ENCODE measurements at regions not wholly inside any gene's neighbourhood (a gene's known extent, or its start where the extent isn't known, plus 50 kb on each side); places are given as distances from the start of the nearest gene placed in this dataset.

DNA sequence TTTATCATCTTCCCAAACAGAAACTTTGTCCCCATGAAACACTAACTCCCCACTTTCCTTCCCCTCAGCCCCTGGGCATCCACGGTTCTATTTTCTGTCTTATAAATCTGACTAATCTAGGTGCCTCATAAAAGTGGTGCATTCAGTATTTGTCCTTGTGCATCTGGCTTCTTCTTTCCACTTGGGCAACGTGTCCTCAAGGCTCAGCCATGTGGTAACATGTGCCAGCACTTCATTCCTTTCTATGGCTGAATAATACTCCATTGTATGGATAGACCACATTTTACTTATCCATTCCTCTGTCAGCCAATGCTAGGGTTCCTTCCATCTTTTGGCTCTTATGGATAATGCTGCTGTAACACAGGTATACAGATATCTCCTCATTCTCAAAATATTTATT lies 305.0 kb upstream of the RUNX1 start:
- no peak for DNase-seq

DNA sequence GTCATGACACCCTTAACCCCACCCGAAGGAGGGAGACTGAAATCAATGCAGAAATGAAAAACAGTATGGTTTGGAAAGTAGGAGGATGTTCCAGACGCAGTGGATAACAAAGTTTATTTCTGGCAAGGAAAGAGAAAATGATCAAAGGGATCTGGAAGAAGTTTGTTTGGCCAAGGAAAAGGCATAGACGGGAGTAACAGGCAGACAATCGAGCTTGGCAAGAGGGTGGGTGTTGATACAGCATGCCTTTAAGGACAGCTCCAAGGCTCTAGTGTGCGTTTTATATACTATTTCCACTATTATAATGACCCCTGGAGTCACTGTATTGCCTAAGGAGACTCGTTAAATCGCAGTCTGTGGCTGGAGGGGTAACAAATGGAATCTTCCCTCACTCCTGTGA lies 303.7 kb upstream of the RUNX1 start:
- no peak for DNase-seq

DNA sequence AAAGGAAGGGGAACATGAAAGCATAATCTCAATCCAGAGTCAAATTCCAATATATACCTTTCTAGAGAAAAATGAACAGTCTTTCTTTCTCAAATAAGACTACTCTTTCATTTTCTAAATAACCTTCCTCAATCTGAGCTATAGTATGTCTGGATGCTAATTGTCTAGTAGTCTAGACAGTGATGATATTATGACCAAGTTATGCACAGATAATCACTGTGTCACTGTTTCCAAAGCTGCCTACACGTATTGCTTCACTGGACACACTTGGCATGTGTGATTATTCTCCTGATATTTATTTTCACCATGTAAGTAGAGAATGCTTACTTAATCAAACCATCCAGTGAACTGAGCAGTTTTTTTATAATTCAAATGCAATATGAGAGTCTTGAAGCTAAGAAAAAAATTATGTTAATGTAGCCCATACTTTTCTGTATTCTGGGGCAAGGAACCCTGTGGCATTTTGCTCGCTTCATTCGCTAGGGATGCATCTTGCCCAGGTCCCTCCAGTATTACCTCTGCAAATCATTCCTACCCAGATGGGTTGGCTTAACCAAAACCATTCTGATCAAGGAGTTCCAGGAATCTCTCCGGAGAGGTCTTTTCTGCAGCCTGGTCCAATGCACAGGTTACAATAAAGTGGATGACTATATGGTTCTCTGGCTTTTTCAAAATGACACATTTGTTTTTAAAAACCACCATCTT lies 303.1 kb upstream of the RUNX1 start:
- peak; percentile 96 for DNase-seq

DNA sequence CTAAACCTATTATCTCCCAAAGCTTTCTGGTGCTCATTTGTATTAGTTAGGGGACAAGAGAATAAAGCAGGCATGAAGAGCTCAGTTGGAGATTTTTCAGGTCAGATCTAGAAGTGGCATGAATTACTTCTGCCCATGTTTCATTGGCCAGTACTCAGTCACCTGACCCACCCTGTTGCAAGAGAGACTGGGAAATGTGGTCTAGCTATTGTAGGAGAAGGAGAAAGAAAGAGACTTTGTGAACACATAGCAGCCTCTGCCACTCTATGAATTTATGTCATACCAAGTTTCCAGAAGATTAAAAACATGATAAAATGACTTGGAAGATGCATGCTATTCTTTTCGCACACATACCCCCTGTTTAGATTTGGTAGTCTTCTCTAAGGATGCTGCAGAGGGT lies 302.3 kb upstream of the RUNX1 start:
- no peak for DNase-seq

DNA sequence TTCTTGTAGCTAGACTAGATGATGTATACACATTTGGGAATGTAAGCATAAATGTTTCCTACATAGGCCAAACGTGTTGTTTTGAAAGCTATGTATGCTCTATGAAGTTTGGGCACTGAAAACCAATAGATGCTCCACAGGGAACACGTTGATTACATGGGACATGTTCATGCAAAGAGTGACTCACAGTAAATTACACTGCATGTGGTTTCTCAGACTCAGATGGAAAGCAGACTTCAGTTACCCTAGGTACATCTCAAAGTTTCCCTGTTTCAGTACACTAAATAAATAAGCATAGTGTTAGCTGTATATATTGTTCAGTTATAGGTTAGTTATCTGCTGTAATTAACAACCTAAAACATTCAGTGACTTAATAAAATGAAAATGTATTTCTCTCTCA lies 301.9 kb upstream of the RUNX1 start:
- peak; percentile 63 for DNase-seq

DNA sequence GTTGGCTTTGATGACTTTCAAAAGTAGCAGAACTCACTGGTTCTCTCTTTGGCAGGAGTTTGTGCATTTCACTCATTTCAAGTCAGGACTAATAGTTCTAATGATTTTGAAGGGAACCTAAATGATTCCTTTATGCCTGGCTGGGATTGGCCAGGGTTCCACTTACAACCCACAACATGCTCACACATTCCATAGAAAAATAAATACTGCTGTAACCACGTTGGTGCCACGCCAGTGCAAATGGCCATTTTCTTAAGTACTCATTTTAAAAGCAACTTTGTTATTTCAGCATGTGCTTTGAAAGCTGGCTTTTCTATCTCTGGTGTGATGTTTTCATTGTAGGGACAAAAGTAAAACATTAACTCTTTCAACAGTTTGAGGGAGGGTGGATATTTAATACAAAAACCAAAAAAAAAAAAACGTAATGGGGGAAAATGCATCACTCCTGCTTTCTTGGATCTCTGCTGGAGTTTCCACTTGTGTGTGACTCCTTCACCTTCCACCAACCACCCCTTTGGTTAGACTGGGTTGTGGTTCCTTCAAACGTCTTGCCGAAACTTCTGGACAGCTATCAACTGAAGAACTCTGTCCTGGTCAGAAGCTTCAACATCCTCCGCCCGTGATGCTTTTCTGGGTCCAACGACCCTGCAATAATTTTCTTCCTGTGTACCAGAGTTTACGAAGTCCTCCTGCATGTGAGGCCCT lies 300.4 kb upstream of the RUNX1 start:
- DNase-seq: peak; percentile 73

DNA sequence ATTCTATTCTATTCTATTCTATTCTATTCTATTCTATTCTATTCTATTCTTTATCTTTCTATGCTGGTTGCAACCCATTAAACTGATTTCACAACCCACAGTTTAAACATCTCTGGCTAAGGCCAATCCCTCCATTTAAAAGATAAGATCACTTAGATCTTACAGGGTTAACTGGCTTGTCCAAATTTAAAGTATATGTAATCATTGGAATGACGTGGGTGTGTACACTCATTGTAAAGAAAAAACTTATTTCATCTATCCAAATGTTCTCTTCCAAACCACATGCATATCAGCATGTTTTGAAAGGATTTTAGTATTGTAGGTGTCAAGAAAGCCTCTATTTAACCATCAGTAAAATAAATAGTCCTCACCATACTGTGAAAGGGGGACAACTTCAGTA lies 299.6 kb upstream of the RUNX1 start:
- DNase-seq: no peak

DNA sequence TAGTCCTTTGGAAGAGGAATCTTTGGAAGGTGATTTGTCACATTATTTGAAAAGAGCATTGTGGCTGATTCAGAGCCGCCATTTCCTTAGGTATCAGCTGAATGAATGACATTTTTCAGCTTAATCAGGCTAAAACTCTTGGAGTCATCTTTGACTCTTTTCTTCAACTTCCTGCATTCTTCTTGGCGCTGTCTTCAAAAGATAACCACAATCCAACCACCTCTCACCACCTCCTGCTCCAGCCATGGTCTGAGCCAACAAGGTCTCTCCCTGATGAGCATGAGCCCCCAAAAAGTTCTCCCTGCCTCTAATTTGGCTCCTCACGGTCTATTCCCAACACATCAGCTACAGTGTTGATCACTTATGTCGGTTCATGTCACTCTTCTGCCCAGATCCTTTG lies 297.6 kb upstream of the RUNX1 start:
- no peak for DNase-seq

DNA sequence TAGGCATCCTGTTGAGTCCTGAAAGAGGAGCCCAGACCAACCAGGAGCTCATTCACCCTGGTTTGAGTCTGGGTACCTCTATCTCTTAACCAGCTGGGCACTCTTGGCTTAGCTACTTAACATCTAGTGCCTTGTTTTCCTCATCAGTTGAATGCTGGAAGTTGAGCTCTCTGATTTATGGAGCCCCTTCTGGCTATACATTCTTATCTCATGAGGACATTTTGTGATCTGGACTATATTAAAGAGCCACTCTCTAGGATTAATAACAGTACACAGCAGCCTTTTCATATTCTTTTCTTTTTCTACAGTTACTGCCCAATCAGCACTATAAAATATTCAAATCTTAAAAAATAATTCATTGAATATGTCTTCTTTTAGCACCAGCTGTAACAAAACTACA lies 296.9 kb upstream of the RUNX1 start:
- peak; percentile 59 for DNase-seq

DNA sequence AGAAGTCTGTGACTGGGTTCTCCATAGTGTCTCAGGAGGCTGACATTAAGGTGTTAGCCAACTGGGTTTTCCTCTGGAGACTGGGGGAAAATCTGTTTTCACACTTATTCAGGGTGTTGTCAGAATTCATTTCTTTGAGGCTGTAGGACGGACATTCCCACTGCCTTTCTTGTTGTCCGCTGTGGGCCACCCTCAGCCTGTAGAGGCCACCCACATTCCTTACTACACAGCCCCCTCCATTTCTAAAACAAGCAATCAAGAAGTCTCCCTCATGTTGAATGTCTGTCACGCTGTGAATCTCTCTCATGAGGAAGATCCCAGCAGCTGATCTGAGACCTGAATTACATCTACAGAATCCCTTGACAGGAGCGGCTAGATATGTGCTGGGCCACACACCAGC lies 295.5 kb upstream of the RUNX1 start:
- DNase-seq: no peak

DNA sequence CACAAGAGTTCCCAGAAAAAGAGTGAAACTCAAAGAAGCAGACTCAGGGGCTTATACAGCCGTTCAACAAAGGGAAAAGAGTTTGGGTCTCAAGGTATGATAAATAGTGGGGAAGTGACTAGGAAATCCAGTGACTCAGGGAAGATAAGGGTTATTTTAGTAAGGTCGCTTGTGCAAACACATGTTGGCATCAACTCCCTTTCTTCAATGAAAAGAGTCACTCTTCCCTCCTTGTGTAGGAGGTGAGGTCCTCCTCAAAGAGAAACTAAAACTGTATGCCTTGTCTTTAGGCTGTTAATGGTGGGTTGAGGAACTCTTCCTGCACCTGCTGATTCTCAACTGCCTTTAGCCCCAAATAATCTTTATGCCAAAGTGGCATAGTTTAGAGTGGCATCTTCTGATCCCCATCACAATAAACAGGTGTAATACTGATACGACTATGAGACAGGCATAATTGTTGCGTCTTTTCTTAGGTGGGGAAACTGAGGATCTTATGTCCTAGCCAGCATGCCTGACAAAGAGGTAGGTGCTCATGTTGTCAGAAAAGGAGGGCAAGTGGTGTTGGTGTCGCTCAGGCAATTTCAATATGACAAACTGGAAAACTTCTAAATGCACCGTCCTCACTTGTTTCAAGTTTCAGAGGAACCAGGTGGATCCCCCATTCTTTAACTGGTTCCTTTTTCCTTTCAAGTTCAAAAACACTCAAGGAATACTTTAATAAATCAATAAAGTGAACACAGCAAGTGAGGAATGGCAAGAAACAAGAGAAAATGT lies 294.1 kb upstream of the RUNX1 start:
- no peak for DNase-seq

DNA sequence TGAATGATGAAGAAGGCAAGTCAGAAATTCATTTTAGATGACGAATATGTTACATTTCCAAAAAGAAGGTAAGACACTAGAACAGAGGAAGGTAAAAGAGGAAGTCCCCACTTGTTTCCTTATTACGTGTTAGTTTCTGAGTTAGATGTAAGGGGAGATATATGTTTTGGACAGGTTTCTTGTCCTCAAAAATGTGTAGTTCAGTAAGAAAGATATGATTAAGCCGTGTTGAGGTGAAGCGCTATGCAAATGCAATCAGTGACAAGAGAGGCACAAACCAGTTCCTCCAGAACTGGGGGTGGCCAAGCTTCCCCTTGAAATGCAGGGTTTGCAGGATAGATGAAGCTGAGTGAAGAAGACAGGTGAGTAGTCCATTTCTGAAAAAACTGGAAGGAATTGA lies 293.3 kb upstream of the RUNX1 start:
- no peak for DNase-seq

DNA sequence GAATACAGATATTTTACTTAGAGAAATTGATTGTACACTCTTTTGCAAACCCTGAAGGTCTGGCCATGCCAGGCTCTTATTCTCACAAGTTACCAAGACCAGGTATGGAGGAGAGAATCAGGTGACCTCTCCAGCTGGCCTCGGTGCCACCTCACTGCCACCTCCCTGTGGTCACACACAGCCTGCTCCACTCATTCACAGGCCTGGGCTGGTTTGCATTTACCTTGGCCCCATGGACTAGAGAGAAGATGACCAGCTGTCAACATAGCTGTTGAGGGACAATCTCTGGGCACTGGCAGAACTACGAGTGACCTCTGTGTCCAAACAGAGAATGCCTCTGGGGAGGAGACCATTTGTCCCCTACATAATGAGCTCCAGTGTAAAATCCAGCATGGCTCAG lies 291.2 kb upstream of the RUNX1 start:
- DNase-seq: no peak

DNA sequence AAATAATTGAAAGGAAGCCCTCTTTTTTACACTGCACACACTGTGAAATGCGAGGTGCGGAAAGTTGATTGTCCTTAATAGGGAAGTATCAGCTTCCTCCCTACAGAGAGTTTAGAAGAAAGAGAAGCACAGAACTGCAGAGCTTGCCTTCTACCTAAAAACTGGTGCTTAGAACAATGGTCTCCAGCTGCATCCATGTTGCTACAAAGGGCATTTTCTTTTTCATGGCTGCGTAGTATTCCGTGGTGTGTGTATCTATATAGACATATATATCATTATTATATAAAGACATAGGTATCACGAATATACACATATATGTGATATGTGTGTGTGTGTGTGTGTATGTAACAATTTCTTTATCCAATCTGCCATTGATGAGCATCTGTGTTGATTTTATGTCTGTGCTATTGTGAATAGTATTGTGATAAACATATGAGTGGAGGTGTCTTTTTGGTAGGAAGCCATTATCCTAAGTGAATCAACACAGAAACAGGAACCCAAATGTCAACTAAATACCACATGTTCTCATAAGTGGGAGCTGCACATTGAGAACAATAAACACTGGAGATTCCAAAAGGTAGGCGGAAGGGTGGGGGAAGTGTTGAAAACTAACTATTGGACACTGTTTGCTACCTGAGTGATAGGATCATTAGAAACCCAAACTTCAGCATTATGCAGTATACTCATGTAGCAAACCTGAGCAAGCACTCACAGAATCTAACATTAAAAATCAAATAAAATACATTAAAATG lies 290.0 kb upstream of the RUNX1 start:
- no peak for DNase-seq

DNA sequence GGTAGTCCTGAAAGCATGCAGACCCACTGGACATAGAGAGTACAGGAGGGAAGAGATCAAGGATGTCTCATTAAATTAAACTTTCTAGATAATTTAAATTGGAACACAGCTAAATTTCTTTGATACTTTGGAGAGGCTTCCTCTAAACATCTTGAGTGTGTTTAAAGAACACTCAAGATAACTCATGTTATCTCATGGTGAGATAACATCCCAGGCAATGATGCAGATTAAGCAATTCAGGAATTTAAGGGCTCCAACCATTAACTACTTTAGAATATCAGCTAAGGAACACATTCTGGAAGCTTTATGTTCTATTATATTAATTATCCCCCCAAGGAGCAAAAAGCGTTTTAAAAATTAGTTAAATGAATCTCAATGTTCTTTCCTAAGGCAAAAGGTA lies 289.2 kb upstream of the RUNX1 start:
- no peak for DNase-seq

DNA sequence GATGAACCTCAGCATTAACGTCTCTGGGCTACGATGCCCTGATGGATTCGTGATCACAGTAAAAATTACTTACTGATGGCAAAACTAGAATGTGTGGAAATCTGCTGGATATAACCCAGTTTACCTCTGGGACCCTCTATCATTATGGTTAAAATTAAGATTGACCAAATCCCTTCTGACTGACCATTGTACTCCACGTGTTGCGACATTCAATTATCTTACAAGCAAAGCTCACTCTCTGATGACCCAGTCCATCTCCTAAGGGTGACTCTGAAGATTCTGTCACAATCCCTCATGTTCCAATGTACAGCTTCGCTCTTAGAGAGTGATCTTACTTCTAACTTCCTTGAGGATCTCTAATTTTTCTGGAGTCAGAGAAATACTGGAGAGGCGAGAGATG lies 288.5 kb upstream of the RUNX1 start:
- no peak for DNase-seq

DNA sequence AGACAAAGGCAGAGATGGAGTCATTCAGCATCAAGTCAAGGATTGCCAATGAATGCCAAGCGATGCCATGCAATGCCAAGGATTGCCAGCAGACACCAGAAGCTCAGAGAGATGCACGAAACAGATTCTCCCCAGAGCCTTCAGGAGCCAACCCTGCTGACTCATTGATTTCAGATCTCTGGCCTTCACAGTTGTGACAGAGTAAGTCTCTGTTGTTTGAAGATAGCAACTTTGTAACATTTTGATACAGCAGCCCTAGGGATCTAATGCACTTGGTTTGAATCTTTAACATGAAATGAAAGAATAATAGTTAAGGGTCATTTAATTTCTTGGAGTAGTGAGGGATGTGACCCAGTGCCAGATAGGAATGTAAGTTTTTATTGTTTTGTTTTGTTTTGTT lies 287.4 kb upstream of the RUNX1 start:
- no peak for DNase-seq

DNA sequence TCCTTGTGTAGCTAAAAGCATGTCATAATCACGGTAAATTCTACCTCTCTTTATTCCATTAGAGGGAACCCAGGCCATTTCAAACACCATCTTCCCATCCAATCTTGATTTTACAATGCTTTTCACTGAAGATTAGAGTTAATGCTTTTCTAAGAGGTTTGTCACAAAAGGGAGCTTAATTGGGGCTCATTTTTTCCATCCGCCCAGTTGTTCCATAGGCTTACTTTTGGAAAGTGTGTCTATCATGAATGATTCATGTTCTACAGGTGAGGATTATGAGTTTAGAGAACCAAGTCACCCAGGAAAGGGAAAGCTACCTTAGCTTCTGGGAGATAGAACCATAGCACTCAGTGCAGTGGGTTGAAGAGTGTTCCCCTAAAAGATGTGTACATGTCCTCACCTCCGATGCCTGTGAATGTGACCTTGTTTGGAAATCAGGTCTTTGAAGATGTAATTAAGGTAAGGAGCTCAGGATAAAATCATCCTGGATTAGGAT lies 286.9 kb upstream of the RUNX1 start:
- DNase-seq: no peak

DNA sequence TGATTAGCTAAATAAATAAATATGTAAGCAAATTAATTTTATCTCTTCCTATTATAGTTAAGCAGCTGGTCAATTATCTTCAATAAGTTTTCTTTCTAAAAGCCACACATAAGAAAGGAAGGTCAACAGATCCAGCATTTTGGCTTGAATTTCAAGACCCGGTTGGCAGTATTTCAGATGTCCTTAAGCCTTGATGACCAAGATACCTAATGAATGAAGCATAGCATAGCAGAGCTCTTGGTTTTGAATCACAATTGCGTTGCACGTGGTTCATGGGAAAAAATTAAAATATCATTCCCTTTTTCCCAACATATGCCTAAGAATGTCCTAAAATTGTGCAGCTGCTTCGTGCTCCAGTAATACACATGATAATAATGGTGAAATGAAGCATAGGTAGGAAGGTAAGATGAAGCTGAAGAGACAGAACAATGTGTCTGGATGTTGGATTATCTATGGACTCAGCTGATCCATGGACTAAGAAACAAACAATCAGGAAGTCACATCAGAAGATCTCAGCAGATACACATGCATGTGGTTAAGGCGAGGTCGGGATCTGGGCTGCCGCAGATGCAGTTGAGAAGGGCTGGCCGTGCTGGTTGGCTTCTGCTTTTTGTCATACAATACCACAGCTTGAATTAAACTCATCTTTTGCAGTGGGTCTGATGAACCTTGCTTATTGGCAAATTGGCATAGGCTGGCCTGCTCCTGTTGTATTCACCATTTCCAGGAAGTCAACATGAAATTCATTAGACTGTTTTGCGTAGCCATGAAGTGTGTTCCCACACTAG lies 284.9 kb upstream of the RUNX1 start:
- no peak for DNase-seq

DNA sequence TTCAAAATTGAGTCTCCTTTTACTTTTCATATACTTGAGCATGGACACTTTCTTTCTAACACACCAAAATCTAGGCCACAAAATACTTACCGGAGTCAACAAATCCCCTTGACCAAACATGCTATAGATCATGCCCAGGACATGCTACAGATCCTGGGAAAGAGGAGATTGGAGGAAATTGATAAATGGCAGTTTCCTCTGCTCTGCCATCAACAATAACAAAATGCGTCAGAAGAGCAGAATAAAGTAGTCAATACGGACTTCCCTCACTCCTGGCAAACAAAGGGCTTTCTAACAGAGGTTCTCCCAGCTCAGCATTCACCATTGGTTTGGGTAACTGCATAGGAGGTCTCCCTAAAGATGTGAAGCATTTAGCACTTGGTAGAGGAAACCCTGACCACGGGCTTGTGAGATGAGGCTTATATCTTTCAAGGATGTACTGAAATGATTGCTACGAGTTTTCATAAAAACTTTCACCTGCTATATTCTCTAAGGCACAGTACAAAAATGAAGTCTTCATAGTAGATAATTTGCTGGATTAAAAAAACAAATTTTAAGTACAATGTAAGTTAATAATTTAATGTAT lies 283.8 kb upstream of the RUNX1 start:
- no peak for DNase-seq

DNA sequence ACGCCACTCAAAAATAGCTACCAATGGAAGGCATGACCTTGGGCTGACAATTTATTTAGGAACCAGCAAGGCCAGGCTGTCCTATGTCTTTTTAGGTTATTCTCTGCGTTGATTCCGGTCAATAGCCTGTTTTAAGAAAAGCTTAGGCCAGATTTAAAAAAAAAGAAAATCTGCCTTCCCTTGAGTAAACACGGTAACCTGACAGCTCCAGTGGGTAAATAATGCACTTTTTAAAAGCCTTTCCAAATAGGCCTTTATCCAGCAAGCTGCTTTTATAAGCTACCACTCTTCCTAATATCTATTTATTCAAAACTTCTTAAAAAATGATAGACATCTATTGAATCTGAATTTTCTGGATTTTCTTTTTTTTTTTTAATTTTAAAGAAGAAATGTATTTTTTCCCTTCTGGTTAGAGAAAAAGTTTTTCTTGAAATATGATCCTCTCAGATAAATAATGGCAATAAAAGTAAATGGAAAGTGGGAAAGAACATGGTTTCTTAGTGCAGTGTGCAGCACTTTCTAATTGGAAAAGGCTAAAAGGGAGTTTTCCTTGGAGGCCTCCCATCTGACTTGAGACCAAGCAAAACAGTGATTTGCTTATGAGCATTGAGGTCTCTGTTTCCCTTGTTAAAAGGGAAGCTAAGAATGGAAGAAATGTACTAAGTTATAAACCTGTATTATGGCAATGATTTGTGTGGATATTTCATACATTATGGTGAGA lies 281.0 kb upstream of the RUNX1 start:
- DNase-seq: no peak
